PC-9 (cell line): ENCODE measurements at regions not wholly inside any gene's neighbourhood (a gene's known extent, or its start where the extent isn't known, plus 50 kb on each side); places are given as distances from the start of the nearest gene placed in this dataset.

Experiments used
- BruUV-seq: library from RNA; stranded (reverse); fragments of 400-500 nt; replicated peaks from 2 replicates; lab custom pipeline; 2021; lab: Mats Ljungman, UMichigan
- CTCF ChIA-PET: fragments of 300-600 bp; sonication (Branson Sonifier 250); formaldehyde crosslinking; loops from one replicate; lab custom pipeline; 2022; ENCODE audit warnings: antibody characterized with exemption; lab: Charles Lee
- POLR2A ChIA-PET: fragments of 300-600 bp; sonication (Branson Sonifier 250); formaldehyde crosslinking; loops from one replicate; lab custom pipeline; 2022; ENCODE audit warnings: antibody characterized with exemption; ENCODE audit not compliant: unreplicated experiment; lab: Charles Lee
- DNase-seq, 2 experiments: peaks; one replicate each; pipeline versions ENCODE4 v3.0.0 to v3.0.0-alpha.2; 2015 to 2022; ENCODE audit warnings: mixed read lengths in 1 of 2
- H2AFZ ChIP-seq: fragments of 200-600 bp; sonication (generic); 2 replicates; pipeline ENCODE4 v1.8.1; 2017; ENCODE audit warnings: antibody characterized with exemption
- H3F3A ChIP-seq: fragments of 200-600 bp; sonication (generic); 2 replicates; pipeline ENCODE4 v1.8.1; 2017; ENCODE audit warnings: antibody characterized with exemption, mild to moderate bottlenecking, low read depth; ENCODE audit not compliant: insufficient read depth
- H3K27ac ChIP-seq: fragments of 200-600 bp; sonication (generic); 2 replicates; pipeline ENCODE4 v1.6.1; 2016; ENCODE audit warnings: mixed run types
- H3K27me3 ChIP-seq: fragments of 200-600 bp; sonication (generic); 2 replicates; pipeline ENCODE4 v1.6.1; 2016; ENCODE audit warnings: low read depth, mixed run types; ENCODE audit not compliant: insufficient read depth
- H3K36me3 ChIP-seq: fragments of 200-600 bp; sonication (generic); 2 replicates; pipeline ENCODE4 v1.6.1; 2016; ENCODE audit warnings: low read depth, mixed run types
- H3K4me1 ChIP-seq: fragments of 200-600 bp; sonication (generic); replicated peaks from 2 replicates; pipeline ENCODE4 v1.6.1; 2016; ENCODE audit warnings: mixed run types; ENCODE audit not compliant: insufficient read depth
- H3K4me2 ChIP-seq: fragments of 200-600 bp; sonication (generic); 2 replicates; pipeline ENCODE4 v1.6.1; 2017; ENCODE audit warnings: mixed run types
- H3K4me3 ChIP-seq: fragments of 200-600 bp; sonication (generic); 2 replicates; pipeline ENCODE4 v1.6.1; 2016; ENCODE audit warnings: mixed run types
- H3K79me2 ChIP-seq: fragments of 200-600 bp; sonication (generic); 2 replicates; pipeline ENCODE4 v1.6.1; 2017; ENCODE audit warnings: low read depth, mixed run types
- H3K9me2 ChIP-seq: fragments of 200-600 bp; sonication (generic); 2 replicates; pipeline ENCODE4 v1.8.1; 2017; ENCODE audit warnings: mild to moderate bottlenecking; ENCODE audit not compliant: insufficient read depth
- H3K9me3 ChIP-seq: fragments of 200-600 bp; sonication (generic); 2 replicates; pipeline ENCODE4 v1.8.1; 2016; ENCODE audit warnings: low read depth; ENCODE audit not compliant: insufficient read depth
- H4K20me1 ChIP-seq: fragments of 200-600 bp; sonication (generic); 2 replicates; pipeline ENCODE4 v1.8.1; 2017; ENCODE audit not compliant: insufficient read depth
- CTCF ChIP-seq: fragments of 200-600 bp; sonication (generic); conservative IDR thresholded peaks from 2 replicates; pipeline ENCODE4 v1.6.1; 2017; ENCODE audit warnings: mixed run types, antibody characterized with exemption, mild to moderate bottlenecking, moderate library complexity
- EZH2 ChIP-seq: fragments of 200-600 bp; sonication (generic); IDR thresholded peaks from 2 replicates; pipeline ENCODE4 v1.8.0; 2017; ENCODE audit warnings: antibody characterized with exemption, low read depth
- intact Hi-C: fragments of 100-400 bp; cut with micrococcal nuclease; formaldehyde crosslinking; loops from one replicate; pipeline ENCODE4 v1.10.0; 2022; ENCODE audit not compliant: unreplicated experiment

- Histone ChIP-seq H3K4me3 (no peak overlapping the region), H2AFZ (no peak overlapping the region), H3F3A (no peaks in the 10 kb centered on the region), H3K27me3 (peaks cover 72% of the 10 kb centered on the region), H3K36me3 (no peaks in the 10 kb centered on the region), H3K4me2 (no peak overlapping the region), H3K79me2 (no peaks in the 10 kb centered on the region), H3K4me1 (no peaks in the 10 kb centered on the region), H3K9me2 (no peaks in the 10 kb centered on the region), H4K20me1 (no peaks in the 10 kb centered on the region), H3K27ac (no peak overlapping the region), H3K9me3 (no peaks in the 10 kb centered on the region)
- intact Hi-C loops, result loop anchor here (1.0 kb wide), 1 partner anchor 410 kb away; no protein-coding TSS in a partner anchor
- ChIA-PET CTCF (interaction anchor here (0.9 kb wide), 1 partner anchor 411 kb away, joined by 5 read pairs; no protein-coding TSS in a partner anchor), POLR2A (no interaction called here)
- peak in 1 of 2 experiments; percentile 17 for DNase-seq
- TF ChIP-seq EZH2 (no peak), CTCF (peak; percentile 91)
- BruUV-seq, result no TSS peak
These were observed 187.5 kb upstream of the PDE10A start for GRCh38 chr6:165850434-165851019.

- intact Hi-C loops, result loop anchor here (1.0 kb wide), 1 partner anchor 409 kb away; no protein-coding TSS in a partner anchor
- POLR2A ChIA-PET, result no interaction called here
These were observed 186.7 kb upstream of the PDE10A start for GRCh38 chr6:165849534-165850430.

More at GRCh38 chr6:165849534-165850430, 186.7 kb upstream of the PDE10A start:
- CTCF ChIA-PET, result interaction anchor here (0.9 kb wide), 1 partner anchor 410 kb away, joined by 5 read pairs; no protein-coding TSS in a partner anchor
- Histone ChIP-seq H3K4me1 (no peaks in the 10 kb centered on the region), H3F3A (no peaks in the 10 kb centered on the region), H3K36me3 (no peaks in the 10 kb centered on the region), H2AFZ (no peak overlapping the region), H3K9me2 (no peaks in the 10 kb centered on the region), H3K4me3 (no peak overlapping the region), H3K9me3 (no peaks in the 10 kb centered on the region), H3K4me2 (no peak overlapping the region), H3K27me3 (peaks cover 73% of the 10 kb centered on the region), H4K20me1 (no peaks in the 10 kb centered on the region), H3K27ac (no peak overlapping the region), H3K79me2 (no peaks in the 10 kb centered on the region)
- no peak for TF ChIP-seq CTCF
- no peak for TF ChIP-seq EZH2
- no TSS peak for BruUV-seq
- no peak for DNase-seq
